ENCODE measurements at regions not wholly inside any gene's neighbourhood (a gene's known extent, or its start where the extent isn't known, plus 50 kb on each side); places are given as distances from the start of the nearest gene placed in this dataset.

- Histone ChIP-seq H3K36me3 (no peaks in the 10 kb centered on the region), H3K27ac (no peak overlapping the region), H3K4me1 (no peaks in the 10 kb centered on the region), H3K4me3 (no peak overlapping the region), H3K27me3 (peaks cover 0 to 9% (median 3%) of the 10 kb centered on the region in 3 donors), H3K9me3 (no peaks in the 10 kb centered on the region)
- intact Hi-C loops (cut with DNase I; ENCODE audit: low total_unique reads), result loop anchor here (10.0 kb wide), 1 partner anchor 1017 kb away; the partner anchor contains the start of genes HOXD8 and HOXD9
- in situ Hi-C loops (cut with MboI; ENCODE audit: low sequenced_read_pairs in 4 of 4), result no loop called here
- ATAC-seq (no peak), DNase-seq (no peak)
- TF ChIP-seq POLR2A (IDR thresholded peaks at IDR 0.05) (no peak), CTCF (IDR thresholded peaks at IDR 0.05 in 4 of 5, conservative IDR thresholded peaks at IDR 0.05 in 1 of 5) (no peak)
Measured at GRCh38 chr2:177141866-177142265, 70.7 kb upstream of the HNRNPA3 start.

GRCh38 chr2:177143444-177143843 lies 69.2 kb upstream of the HNRNPA3 start:
- ATAC-seq (no peak), DNase-seq (no peak)
- Histone ChIP-seq H3K36me3 (no peaks in the 10 kb centered on the region), H3K4me3 (no peak overlapping the region), H3K27ac (no peak overlapping the region), H3K27me3 (peaks cover 3 to 15% (median 11%) of the 10 kb centered on the region in 3 donors), H3K4me1 (no peaks in the 10 kb centered on the region), H3K9me3 (no peaks in the 10 kb centered on the region)
- intact Hi-C loops (cut with DNase I; ENCODE audit: low total_unique reads) (loop anchor here (10.0 kb wide), 1 partner anchor 1019 kb away; the partner anchor contains the start of genes HOXD8 and HOXD9), in situ Hi-C loops (cut with MboI; ENCODE audit: low sequenced_read_pairs in 4 of 4) (no loop called here)
- TF ChIP-seq CTCF (IDR thresholded peaks at IDR 0.05 in 4 of 5, conservative IDR thresholded peaks at IDR 0.05 in 1 of 5) (no peak), POLR2A (IDR thresholded peaks at IDR 0.05) (no peak)

- peak; percentile 42 to 60 for ATAC-seq
- intact Hi-C loops (cut with DNase I; ENCODE audit: low total_unique reads) (loop anchor here (10.0 kb wide), 1 partner anchor 1022 kb away; the partner anchor contains the start of genes HOXD8 and HOXD9), in situ Hi-C loops (cut with MboI; ENCODE audit: low sequenced_read_pairs in 4 of 4) (no loop called here)
- TF ChIP-seq POLR2A (IDR thresholded peaks at IDR 0.05) (no peak), CTCF (IDR thresholded peaks at IDR 0.05 in 4 of 5, conservative IDR thresholded peaks at IDR 0.05 in 1 of 5) (peak in 3 of 5 experiments; percentile 43 to 54 (median 50))
- Histone ChIP-seq H3K9me3 (no peaks in the 10 kb centered on the region), H3K27ac (no peak overlapping the region), H3K4me1 (no peaks in the 10 kb centered on the region), H3K4me3 (no peak overlapping the region), H3K27me3 (peaks cover 3 to 17% (median 13%) of the 10 kb centered on the region in 3 donors), H3K36me3 (no peaks in the 10 kb centered on the region)
- no peak for DNase-seq
Measured at GRCh38 chr2:177147093-177147694, 65.4 kb upstream of the HNRNPA3 start.

GRCh38 chr2:177147834-177148445 lies 64.7 kb upstream of the HNRNPA3 start:
- no peak overlapping the region for H3K27ac ChIP-seq
- TF ChIP-seq CTCF (IDR thresholded peaks at IDR 0.05 in 4 of 5, conservative IDR thresholded peaks at IDR 0.05 in 1 of 5), result no peak
- TF ChIP-seq POLR2A (IDR thresholded peaks at IDR 0.05), result no peak
- no peaks in the 10 kb centered on the region for H3K36me3 ChIP-seq
- DNase-seq (no peak), ATAC-seq (no peak)
- peaks cover 3 to 15% (median 13%) of the 10 kb centered on the region in 3 donors for H3K27me3 ChIP-seq
- peak overlapping the region in 3 of 4 donors; percentile 52 to 54 (median 53) for H3K4me3 ChIP-seq
- in situ Hi-C loops (cut with MboI; ENCODE audit: low sequenced_read_pairs in 4 of 4), result no loop called here
- intact Hi-C loops (cut with DNase I; ENCODE audit: low total_unique reads), result loop anchor here (10.0 kb wide), 1 partner anchor 1023 kb away; the partner anchor contains the start of genes HOXD8 and HOXD9
- no peaks in the 10 kb centered on the region for H3K9me3 ChIP-seq
- no peaks in the 10 kb centered on the region for H3K4me1 ChIP-seq
